Hematopoietic multipotent progenitor cell treated with erythropoietin and hydrocortisone succinate and interleukin-3 and kit ligand, for 4 days (in vitro differentiated cells): ENCODE measurements at regions not wholly inside any gene's neighbourhood (a gene's known extent, or its start where the extent isn't known, plus 50 kb on each side); places are given as distances from the start of the nearest gene placed in this dataset.

Experiments
- DNase-seq: peaks from one replicate; pipeline ENCODE4 v3.0.0-alpha.2; 2015

DNA sequence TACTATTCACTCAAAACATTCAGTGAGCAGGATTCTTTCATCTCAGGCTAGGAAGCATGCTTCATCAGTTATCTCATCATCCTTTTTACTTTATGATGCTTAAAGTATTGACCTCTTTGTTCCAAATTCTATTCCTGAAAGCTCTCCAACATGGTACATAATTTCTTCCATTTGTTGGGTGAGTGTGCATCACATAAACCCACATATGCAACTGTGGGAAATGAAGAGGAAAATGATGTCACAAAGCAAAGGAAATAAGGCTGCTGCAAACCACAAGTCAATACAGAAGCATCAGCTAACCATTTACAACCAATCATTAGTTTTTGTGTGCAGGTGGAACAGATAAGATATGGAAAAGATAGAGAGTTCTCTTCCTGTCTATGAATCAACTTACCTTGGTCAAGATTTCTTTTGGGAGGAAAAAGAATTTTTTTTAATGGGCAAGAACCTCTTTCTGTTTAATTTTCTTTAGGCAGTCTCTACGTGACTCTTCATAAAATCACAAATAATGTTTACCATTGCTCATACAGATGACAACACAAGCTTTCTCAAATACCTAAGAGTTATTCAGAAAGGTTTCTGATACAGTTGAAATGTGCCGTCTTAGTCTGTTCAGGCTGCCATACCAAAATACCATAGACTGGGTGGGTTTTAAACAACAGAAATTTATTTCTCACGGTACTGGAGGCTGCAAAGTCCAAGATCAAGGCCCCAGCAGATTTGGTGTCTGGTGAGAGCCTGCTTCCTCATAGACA, 259.9 kb downstream of the ADGRG6 start:
- no peak for DNase-seq

DNA sequence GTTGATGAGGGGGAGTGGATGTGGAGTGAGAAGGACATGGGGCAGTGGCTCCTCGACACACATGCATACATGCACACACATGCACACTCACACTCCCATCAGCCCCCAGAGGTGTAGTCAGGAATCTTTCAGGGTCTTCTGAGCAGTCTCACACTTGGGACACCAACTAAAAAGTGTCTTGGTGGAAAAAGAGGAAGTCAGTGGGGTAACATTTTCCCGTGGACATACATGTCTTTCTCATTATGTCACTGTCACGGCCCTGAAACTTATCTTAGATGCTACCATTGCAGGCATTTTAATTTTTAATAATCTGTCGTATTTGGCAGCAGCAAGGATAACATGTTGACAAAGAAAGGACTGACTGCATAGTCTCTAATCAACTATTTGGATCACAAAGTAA, 261.1 kb downstream of the ADGRG6 start:
- DNase-seq: peak; percentile 16

DNA sequence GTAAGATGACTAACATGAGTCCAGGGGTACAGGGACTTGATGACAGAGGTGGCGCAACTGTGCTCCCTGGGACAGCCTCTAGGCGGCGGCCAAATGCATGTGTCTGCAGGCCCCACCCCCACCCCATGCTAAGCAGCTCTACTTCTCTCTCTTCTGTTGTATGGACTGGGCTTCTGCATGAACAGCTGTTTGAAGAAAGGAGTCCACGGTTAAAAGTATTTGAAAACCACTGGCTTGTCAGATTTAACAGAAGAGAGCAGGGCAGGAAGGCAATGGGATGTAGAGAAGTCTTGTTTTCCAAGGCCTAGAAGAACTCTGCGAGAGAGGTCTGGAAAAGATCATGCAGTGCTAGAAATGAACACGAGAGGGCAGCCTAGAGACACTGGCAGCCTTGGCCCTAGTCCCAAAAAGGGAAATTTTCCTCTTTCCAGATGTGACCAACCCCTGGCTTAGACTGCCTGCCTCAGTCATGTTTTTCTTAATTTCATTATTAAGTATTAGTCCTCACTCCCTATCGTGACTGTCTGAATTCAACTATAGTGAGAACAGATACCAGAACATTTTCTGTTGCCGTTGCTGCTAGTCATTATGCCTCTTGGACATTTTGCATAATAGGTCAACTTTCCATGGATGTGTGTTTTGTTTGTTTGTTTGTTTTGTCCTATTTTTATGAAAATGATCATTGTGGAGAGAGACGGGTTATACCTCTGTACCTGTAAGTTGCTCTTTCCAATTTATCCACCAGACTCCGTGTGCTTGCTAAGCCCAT, 265.0 kb downstream of the ADGRG6 start:
- peak; percentile 73 for DNase-seq

DNA sequence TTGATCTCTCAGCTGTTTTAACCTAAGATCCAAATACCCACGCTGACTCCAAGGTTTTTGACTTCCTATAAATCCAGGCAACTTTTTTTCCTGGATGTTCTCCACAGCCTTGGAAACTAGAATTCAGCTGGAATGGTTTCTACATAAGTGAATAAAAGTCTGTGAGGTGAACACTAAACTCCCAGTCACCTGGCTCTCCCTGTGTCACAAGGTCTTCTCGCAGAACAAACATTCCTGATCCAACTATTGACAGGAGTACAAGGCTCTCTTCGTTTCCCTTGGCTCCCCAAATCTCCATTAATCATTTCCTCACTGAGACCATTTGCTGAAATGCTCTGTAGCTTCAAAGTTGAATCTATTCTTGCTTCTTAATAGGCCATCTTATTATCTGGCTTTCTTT, 265.7 kb downstream of the ADGRG6 start:
- no peak for DNase-seq

DNA sequence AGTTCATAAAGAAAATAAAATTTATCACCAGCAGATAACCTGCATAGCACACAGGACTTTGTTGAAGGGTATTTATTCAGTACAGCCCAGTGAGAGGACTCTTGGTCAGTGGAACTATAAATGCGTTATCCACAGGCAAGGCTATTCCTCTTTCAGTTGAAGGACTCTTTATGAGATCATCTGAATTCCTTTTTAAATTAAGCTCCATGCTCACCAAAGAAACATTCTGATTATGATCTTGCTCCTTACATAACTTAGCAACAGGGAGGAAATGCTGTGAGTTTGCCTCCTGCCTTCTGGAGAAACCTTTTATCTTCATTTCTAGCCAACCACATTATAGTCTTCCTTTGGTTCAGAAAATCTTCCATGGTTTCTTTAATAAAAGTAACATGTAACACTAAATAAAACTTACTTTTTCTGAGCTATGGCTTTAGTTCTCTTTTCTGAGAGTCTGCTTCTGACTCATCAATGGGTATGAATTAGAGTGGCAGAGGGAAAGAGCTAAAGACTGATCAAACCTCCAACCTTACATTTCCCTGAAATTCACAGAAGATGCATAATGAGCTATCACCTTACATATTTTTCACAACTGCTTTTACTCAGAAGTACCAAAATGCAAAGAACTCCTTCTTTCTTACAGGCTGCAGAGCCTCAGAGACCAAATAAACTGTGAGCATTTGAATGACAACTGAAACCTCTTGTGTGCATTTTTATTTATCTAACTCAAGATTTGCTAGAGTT, 267.2 kb downstream of the ADGRG6 start:
- DNase-seq: no peak

DNA sequence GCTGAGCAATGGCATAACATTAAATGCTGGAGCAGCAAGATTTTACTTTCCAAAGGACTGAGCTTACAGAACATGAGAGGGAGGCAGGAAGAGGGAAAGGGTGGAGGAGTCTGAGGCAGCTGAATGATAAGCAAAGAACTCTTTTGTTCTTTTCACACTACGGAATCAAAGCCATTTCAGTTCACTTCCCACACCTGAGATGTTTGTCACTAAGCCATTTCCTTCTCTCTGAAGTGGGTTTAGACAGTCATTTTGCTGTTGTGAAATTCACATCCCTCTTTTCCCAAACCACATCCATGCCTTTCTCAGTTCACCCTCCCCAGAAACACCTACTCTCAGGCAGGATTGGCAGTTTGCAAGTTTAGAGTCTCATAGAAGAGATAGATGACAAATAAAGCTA, 267.9 kb downstream of the ADGRG6 start:
- no peak for DNase-seq

DNA sequence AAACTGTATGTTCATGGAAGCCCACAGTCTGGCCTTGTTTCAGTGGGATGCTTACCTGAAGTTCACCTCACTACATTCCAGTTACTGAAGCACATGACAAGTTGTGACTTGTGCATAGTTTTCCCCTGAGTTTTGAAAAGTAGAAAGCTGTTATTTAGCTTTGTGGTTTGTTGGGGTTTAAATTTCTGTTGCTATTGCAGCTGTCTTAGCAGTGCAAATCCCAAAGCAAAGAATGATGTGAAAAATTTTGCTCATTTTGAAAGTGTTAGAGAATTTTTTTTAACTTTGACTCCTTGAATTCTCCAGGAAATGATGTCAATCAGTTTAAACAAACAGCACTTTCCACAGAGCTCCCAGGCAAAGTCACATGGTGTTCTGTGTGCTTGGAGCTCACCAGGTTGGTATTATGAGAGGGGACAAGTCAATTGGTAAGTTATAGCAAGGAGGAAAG, 268.4 kb downstream of the ADGRG6 start:
- no peak for DNase-seq

DNA sequence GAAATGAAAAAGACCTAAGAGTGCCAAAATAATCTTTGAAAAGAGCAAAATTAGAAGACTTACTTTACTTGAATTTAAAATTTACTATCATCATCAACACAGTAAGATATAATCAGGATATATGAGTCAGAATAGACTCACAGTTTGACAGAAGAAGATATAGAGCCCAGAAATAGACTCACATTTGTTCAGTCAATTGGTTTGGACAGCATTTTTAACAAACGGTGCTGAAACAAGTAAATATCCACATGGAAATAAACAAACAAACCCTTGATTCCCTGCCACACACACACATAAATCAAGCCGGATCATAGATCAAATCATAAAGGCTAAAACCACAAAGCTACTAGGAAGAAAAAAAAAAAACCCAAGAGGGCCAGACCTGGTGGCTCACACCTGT, 291.1 kb downstream of the ADGRG6 start:
- no peak for DNase-seq

DNA sequence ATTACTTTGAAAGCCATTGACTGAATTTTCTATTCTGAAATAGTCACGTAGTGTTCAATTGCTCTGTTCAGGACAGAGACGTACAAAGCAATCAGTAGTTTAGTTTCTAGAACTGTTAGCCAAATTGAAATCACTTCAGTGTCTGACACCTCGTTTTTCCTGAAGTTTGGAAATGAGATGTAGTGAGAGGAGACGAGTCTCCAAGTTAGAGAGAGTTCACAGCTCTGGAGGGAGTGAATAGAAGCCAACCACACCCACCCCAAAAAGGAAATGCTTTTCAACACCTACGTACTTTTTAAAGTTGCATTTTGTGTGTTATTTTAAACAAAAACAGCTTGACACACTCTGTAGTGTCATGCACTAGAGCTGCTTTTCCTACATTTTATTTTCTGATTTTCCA, 296.0 kb downstream of the ADGRG6 start:
- no peak for DNase-seq

DNA sequence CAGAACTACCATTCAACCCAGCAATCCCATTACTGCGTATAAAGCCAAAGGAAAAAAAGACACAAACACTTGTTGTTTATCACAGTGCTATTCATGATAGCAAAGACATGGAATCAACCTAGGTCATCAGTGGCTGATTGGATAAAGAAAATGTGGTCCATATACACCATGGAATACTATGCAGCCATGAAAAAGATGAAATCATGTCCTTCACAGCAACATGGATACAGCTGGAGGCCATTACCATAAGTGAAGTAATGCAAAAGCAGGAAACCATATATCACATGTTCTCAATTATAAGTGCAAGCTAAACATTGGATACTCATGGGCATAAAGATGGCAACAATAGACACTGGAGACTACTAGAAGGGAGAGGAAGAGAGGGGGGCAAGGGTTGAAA, 299.6 kb downstream of the ADGRG6 start:
- DNase-seq: no peak

DNA sequence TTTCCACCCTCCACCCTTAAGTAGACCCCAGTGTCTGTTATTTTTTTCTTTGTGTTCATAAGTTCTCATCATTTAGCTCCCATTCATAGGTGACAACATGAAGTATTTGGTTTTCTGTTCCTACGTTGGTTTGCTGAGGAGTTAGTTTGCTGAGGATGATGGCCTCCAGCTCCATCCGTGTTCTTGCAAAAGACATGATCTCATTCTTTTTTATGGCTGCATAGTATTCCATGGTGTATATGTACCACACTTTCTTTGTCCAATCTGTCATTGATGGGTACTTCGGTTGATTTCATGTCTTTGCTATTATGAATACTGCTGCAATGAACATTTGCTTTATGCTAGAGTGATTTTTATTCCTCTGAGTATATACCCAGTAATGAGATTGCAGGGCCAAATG, 301.2 kb downstream of the ADGRG6 start:
- DNase-seq: no peak

DNA sequence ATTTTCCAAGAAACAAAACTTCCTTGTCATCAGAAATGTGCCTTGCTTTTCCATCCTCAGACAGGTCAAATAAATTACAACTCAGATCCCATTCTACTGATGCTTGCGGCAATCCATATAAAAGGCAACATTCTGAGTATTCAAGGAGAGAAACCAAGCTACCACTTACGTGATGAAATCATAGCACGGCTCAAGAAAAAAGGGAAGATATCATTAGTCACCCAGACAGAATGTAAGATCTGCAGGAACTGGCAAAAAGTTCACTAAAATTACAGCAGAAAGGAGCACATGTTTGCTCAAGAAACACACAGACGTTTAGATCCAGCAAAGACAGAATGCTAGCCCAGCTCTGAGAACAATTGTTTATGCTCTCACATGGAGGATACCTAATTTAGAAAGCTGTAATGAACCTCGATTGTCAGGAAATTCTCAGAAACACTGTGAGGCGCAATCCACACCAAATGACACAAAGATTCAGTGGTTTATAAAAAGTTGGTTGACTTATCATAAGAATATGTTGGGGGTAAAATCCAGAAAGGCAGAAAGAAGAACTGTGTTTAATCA, 304.2 kb downstream of the ADGRG6 start:
- DNase-seq: peak; percentile 21

DNA sequence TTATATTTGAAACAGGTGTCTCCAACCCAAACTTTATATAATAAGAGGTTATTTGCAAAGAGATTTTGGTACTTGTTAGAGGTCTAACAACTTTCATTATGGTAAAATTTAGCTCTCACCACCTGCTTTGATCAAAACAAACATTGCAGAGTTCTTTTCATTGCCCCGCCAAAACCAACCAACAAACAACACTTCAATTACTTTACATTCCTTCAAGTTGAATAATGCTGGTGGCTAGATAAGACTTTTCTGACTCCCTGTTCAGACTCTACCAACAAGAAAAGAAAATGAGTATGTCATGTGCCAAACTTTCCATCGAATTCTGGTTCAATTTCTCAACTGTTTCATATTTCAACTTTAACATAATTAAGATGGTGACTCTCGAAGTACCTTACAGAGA, 311.1 kb downstream of the ADGRG6 start:
- DNase-seq: no peak

DNA sequence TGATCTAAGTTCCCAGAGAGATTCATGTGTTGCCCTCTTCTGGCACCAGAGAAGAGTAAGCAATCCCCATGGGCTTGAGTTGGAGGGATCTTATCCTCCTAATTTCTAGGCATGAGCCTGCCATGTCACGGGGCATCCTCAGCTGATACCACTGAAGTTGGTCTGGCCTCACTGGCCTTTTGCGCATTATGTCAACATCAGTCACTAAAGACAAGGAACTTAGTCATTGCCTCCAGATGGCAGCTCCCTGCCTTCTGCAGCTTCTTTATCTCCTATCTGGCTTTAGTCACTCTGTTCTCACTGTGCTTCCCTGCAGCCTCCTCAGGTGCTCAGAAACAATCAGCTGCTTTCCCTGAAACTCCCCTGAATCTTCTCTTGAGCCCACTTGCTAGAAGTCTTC, 312.2 kb downstream of the ADGRG6 start:
- DNase-seq: no peak

DNA sequence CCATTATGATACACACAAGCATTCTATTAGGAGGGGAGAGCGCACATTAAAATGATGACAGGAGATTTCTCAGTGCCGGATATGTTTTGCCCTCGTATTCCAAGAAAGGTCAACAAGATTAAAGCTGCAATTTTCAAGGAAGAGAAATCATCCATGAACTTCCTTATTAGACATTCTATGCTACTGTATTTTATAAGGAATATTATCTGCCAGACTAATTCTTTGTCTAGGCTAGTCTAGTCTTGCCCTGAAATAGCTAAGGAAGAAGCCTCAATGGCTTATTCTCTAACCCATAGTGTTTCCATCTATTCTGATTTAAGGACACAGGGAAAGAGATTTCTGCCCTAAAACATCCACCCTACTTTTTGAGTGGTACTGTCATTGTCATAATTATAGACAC, 315.4 kb downstream of the ADGRG6 start:
- no peak for DNase-seq

DNA sequence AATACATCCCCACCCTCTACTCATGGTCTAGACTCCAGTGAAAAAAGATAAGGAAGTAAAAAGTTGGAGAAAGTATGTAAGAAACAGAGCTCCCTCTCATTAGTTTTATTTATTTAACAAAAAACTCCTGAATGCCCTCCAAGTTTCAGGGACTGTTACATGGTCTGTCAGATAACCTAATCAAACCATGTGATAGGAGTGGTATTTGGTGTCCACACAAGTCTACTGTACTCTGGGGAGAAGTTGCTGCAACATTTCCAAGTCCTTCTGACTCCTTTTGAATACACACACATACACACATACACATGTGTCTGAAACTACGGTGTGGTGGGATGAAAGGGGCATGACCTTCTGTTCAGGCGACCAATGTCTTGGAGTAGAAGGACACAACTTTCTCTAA, 320.0 kb downstream of the ADGRG6 start:
- DNase-seq: no peak

DNA sequence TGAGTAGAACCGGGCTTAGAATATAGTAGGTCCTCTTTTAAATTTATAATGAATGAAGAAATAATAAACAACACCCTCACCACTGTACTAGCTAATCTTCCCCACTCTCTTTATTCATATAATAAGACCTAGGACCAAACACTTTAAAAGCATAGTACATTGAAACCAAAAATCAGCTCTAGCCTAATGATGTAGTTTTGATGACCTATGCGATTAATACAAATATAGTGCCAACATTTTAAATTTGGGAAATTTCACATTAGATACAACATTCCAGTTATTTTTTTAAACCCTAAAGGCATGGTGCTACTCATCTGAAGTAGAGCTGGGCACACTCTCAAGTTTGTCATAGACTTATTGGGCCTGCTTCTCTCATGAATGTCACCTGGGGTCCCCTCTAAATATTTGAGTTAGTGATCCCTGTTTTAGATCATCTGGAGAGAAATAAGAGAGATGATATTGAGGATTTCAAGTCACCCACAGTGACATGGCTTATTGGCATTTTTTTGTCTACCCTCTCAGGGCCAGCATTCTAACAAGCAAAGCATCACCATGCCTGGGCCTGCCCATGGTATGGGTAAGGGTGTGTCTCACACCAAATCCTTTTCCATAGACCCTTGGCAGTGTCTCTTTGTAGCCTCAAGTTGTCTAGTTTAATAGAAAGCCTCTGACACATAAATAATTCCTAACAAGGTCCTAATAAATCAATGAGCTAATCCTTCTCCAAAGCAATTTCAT, 319.8 kb downstream of the HIVEP2 start:
- DNase-seq: no peak

DNA sequence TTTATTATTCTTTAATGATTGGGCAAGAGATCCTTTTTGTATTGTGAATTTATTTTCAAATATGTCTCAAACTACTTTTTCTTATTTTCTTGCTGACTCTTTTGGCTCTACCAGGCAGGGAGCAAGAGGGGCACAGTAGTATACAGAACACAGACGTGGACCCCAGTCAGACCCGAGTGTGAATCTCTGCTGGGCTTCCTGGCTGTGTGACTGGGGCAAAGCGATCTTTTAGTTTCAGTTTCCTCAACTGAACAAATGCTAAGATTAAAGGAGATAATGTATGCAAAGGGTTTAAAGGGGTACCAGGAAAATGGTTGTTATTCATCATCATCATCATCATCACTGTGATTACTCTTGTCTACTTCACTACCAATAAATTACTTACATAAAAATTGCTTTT, 317.5 kb downstream of the HIVEP2 start:
- DNase-seq: no peak

DNA sequence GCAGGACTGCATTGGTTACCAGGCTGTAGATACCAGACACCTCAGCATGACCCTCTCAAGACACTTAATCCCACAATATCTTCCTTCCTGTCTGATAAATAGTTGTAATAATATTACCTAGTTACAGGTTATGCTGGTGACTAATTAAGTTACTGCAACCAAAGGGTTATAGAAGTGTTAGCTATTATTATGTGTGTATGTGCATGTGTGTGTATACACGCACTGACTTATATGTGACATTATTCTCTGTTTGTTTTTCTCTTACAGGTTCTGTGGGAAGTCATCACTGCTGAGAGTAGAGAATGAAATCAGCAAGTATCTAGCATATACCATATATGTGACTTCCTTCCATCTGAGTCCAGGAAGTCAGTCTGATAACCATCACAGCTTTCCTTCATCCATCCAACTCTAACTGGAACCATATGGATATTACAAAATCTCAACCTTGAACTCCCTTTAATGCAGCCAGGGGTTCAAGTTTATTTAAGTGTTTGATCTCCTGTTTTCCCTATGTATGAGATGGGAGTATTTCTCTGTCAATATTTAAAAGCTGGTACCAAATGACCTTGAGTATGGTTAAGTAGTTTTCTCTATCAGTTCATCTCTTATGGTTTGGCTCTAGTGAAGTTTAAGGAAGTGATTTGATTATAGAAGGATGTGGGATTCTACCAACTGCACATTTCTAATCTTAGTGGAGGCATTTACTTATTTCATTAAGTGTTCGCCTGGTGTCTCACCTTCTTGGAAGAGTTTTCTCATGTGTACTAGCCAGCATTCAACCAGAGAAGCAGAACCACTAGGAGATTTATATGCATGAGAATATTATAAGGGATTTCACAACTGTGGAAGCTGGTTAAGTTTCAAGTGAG, 313.2 kb downstream of the HIVEP2 start:
- DNase-seq: peak; percentile 3

DNA sequence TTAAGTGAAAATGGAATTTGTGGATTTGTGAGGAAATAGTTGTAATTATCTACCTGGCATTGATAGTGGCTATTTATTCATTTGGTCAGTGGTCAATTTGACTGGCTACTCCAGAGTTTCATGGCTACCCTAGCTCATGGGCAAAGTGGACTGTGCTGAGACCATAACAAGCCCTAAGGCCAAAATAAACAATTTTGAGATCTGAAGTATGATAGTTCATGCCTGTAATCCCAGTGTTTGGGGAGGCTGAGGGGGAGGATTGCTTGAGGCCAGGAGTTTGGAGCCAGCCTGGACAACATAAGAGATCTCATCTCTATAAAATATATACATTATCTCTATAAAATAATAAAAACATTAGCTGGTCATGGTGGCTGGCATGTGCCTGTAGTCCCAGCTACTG, 311.7 kb downstream of the HIVEP2 start:
- DNase-seq: no peak

DNA sequence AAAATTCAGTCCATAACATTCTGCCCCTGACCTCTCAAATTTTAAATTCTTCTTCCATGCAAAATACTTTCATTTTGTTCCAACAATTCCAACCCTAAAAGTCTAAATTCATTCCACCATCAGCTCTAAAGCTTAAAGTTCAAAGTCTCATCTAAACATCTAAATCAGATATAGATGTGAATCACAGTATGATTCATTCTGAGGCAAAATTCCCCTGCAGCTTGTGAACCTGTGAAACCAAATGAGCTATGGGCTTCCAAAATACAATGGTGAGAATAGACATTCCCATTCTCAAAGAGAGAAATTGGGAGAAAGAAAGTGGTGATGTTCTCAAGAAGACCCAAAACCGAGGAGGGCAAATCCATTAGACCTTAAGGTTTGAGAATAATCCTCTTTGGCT, 309.8 kb downstream of the HIVEP2 start:
- no peak for DNase-seq
